T-helper 22 cell (primary cell): ENCODE measurements at regions not wholly inside any gene's neighbourhood (a gene's known extent, or its start where the extent isn't known, plus 50 kb on each side); places are given as distances from the start of the nearest gene placed in this dataset.

Source experiments
- DNase-seq: peaks from one replicate; pipeline ENCODE4 v3.0.0-alpha.2; 2020; ENCODE audit warnings: low read depth

DNA sequence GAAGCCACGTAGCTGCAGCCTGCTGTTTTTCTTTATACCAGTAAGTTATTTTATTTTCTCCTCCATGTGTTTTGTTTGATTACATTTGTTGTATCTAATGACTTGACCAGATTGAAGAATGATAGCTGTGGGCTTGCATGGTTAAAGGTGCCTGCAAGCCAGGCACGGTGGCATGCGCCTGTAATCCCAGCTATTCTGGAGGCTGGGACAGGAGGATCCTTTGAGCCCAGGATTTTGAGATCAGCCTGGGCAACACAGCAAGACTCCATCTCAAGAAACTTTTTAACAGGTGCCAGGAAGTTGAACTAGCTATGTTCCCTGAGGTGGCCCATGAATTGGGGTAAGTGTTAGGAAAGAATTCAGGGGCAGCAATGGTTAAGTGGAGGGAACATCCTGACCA lies 179.4 kb downstream of the IRS1 start:
- DNase-seq: no peak

DNA sequence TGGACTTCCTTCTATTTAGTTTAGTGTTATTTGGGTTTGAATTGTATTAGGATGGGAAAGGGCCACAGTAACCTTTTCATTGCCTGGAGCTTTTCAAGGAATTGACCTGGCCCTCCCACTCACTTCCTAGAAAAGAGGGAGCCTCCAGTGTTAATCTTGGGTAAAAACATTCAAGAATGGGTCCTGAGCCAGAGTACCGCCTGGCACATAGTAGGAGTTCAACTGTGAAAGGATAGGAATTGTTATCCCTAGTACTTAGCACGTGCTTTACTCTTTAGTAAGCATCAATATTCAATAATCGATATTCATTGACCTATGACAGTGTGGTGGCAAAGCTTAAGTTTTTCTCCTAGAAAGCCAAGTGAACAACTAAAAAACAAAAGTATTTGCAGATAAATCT lies 179.9 kb downstream of the IRS1 start:
- no peak for DNase-seq

DNA sequence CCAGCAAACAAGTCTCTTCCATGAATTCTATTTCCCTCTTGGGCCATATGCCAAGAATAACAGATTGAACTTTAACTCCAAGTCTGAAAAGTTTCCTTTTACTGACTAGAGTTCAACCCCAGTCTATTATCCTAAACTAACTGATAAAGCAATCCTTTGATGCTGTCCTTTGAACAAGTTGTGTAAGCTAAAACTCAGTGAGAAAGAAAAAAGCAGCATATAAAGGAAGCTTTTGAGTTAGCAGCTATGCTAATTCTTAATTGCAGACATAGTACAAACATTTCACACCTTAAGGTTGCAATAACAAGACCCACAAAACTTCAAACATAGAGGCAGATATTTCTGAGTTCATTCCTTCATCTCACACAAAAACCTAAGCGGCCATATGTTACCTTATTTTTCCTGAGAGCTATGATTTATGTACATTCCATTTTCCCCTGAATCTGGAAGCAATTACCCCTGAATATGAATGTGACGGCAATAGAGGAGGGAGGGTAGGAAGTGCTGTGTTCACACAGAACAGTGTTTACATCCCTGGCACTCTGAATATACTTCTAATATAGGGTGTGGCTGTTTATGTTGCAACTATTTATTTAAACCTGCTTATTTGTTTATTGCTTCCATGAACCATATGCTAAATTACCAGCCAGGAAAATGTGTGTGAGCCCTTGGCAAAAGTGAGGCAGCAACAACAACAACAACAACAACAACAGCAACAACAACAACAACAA lies 180.6 kb downstream of the IRS1 start:
- no peak for DNase-seq

DNA sequence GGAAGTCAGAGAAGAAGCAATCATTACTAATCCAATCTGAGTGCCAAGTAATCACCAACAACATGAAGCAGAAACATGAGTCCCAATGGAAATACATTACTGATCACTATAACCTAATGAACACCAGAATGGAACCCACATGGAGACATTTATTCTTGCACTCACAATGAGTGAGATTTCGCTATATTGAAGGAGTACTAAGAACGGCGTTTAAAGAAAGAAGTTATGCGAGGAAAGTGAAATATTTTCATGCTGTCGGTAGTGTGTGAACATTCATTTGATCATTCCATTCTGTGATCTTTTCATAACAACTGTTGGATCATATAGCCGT lies 181.1 kb downstream of the IRS1 start:
- DNase-seq: no peak

DNA sequence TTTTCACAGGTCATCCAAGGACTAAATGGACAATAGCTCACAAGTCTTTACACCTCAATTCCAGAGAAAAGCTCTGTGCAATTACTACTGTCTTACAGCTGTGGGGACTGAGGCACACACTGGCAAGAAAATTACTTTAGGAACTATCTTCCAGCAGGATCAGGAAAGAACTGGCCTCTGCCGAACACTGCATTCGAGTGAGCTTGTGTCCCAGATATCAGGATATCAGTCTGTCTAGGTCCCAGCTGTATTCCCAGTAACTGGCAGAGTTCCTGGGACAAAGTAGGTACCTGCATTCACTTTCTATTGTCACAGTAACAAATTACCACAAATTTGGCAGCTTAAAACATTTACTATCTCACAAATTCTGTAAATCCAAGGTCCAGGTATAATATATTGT lies 183.7 kb downstream of the IRS1 start:
- DNase-seq: no peak

DNA sequence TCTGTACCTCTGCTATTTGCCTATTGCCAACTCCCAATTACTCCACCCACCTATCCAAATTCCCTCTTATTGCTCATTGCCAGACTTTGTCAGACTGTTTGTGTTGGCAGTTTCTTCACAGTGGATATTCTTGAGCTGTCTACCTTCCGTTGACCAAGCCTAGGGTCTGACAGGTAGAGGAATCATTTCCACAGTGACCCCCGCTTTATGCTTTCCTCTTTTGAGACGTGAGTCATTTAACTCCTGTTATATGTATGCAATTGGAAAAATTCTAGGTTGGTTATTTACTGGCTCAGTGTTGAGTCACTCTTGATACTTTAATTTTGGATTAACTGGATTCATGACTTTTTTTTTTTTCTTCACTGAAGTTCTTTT lies 187.7 kb downstream of the IRS1 start:
- DNase-seq: no peak

DNA sequence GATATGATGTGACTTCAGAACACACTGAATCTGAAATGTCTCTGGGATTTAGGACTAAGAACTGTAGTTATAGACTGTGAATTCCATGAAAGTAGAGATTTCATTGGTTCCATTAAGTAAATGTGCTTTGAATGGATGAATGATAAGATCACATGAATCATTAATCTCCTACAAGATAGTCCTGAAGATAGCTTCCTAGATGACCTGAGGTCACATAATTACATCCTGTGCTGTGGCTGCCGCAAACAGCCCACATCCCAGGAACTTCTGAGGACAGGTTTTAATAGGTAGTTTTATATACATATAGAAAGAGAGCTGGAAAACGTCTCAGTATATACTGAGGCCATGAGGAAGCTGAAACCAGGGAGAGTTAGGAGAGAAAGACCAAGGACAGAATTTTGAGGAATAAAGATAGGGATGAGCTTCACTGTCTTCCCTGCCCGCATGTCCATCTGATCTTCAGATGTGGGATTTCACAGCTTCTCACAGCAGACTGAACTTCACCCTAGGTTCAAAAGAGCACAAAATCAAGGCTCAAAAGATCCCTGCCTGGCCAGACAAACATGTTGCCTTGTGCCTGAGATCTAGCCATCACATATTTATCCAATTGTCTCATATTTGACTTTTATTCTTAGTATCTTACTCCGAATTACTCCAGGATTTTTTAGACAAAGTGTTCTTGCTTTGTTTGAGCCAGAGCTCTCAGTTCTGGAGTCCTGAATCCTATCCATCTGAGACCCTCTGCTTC lies 188.2 kb downstream of the IRS1 start:
- DNase-seq: no peak

DNA sequence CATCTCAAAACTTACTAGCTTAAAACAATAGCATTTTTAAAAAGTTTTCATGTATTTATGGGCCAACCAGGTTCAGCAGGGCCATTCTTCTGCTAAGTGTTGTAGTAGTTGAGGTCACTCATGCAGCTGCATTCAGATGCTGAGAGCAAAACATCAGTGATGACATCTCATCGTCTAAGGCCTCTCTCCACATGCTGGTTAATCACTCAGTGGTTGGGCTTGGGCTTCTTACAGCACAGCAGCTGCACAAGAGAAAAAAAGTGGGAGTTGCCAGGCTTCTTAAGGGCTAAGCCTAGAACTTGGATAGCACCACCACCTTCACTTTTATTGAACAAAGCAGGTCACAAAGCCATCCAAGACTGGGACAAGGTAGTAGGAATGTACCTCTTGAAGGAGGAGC lies 190.3 kb downstream of the IRS1 start:
- DNase-seq: no peak

DNA sequence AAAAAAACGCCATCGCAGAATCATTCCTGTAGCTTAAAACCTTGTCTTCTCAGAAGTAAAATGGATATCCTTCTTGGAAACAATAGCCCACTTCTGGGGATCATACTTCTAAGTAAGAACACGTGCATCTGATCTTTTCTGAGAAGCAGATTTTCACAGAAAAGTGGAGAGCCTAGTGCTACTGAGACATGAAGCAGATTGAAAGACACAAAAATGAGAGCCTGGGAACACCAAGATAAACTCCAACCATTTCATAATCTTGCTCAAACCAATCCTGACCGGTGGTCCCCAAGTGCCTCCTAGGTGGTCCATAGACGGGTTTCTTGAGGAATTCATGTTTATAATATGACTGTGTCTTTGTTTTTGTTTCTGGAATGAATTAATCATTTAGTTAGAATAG lies 191.2 kb downstream of the IRS1 start:
- DNase-seq: no peak

DNA sequence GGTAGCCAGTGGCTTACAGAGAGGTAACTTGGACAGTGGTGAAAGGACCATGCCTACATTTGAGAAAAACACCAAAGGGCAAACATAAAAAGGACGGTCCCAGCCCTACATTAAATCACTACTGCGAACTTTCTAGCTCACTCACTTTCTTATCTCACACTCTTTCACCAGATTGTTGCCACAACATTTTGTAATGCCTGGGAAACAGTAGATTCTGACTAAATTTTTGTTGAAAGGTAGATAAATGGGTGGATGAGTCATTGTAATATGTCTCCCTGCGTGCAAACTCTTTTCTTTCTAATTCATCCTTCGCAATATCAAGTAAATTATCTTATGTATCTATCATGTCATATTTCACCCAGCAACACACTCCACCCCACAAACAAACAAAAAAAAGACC lies 192.2 kb downstream of the IRS1 start:
- DNase-seq: no peak

DNA sequence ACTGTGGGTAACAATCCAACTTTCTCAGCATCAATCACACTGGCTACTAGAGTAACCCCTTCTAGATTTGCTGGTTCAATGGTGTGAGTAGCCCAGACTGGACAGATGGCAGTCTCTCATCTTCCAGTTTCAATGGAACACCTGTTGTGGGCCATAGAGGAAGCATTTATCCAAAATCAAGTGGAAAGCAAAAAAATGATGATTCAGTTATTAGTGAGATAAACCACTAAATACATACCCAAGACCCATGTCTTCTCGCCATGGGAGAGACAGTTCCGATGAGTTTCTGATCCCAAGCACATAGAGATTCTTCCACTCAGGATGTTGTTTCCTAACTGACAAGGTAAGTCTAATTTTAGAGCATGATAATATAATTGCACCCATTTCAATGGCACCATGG lies 194.0 kb downstream of the IRS1 start:
- DNase-seq: no peak

DNA sequence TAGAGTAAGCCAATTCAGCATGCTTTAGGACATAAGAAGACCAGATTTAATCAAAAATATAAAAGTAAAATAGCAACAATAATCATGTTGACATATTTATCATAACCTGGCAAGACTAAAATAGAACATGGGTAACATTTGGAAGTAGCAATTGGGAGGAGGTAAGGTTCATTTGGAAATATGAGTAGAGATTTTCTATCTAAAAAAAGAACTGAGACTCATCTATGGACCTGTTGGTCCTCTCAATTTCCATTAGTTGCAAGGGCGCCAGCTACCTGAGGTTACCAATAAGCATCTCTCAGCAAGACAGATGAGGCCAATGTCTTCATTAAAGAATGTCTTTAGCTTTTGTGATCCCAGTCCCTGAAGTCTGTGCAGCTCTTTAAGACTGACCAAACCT lies 196.0 kb downstream of the IRS1 start:
- no peak for DNase-seq

DNA sequence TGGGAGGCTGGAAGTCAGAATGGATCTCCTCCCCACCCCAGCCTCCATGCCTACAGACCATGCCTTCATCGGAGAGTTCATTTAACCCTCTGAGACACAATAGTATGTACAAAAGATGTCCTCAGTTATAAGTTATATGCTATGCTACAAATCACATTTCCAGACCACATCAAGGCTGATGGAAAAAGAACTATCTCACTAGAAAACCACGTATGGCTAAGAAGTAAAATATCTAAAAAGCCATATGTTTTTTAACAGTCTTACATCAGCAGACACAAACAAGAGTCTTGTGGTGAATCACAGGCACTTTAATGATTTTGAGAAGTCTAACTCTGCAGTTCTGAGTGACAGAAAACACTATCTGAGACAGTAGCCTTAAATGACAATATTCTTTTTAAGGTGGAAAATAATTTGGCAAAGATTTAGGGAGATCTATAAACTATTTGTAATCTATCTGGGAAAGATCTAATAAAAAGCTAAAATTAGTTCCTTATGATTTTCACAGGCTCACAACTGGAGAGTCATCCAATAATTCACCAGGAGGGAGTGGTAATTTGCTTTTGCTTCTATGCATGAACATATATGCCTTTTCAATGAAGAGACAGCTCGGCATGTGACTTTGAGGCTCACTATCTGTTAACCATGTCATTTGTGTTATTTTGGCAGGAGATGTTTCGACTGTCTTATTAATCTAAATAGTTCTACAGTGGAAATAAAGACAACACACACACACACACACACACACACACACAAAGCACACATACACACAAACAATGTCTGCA lies 197.5 kb downstream of the IRS1 start:
- DNase-seq: no peak

DNA sequence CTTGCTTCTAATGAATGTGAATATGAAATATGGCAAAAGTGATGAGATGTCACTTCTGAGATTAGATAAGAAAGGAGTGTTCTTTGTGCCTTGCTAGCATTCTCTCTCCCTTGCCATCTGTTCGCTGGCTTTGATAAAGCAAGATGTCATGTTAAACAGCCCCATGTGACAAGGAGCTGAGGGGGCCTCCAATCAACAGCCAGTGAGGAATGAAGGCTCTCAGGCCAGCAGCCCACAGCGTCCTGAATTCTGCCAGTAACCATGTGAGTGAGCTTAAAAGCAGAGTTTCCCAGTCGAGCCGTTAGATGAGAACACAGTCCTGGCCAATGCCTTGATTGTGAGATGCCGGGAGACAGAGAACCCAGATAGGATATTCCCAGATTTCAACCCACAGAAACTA lies 198.8 kb downstream of the IRS1 start:
- DNase-seq: no peak

DNA sequence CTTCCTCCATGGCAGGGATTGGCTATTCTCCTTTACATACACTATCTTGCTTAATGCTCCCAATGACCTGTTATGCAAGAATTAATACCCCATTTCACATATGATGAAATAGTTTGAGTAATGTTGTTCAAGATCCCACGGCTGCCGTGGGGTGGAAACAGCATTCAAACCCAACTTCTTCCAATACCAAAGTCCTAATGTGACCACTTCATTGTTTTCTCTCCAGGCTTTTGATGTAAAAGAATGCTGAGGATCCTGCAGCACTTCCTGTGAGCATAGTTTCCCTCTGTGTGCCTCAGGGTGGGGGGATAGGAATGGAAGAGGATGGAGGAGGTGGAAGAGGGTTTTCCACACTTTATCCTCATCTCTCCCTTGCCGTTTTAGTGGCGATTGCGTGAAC lies 199.4 kb downstream of the IRS1 start:
- no peak for DNase-seq

DNA sequence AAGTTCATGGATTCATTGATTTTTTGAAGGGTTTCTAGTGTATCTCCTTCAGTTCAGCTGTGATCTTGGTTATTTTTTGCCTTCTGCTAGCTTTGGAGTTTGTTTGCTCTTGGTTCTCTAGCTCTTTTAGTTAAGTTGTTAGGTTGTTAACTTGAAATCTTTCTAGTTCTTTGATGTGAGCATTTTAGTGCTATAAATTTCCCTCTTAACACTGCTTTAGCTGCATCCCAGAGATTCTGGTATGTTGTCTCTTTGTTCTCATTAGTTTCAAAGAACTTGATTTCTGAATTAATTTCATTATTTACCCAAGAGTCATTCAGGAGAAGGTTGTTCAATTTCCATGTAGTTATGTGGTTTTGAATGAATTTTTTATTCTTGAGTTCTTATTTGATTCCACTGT lies 210.6 kb downstream of the IRS1 start:
- no peak for DNase-seq

DNA sequence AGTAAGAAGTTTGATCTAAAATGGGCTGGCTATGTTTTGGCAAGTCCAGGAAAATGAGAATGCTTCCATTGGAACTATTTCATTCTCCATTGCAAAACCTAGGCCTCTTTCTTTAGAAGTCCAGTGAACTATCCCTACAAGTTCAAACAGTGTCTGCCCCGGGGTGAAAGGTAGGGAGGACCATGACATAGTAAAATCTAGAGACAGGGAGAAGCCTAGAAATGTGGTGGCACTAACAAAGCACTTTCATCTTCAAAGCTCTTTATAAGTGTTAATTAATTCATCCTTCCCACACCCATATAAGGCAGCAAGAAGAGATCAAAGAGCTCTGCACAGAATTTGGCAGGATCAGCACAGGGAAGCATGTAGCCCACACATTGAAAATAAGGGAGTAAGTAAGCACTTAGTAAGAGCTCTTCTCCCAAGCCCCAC lies 214.5 kb downstream of the IRS1 start:
- no peak for DNase-seq

DNA sequence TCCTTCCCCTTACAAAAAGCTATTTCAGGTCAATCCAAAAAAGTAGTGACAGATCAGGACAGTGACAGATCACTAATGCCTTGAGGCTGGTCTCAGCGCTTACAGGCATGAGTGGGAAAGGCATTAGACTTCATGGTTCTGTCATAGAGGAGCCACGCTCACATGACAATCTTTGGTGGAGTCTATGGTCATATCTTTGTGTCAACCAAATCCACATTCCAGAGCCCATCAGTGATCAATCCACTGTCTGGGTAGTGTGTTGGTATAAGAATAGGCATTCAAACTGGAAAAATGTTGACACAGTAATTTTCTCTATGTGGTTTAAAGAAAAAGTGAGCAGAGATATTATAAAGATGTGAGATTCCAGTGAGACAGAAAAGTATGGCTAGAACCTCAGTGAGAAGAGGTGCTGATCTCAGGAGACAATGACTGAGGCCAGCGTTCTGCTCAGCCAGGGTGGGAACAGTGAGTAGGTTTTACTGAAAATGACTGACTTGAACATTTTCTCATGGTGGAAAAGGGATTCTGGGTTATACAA lies 215.0 kb downstream of the IRS1 start:
- no peak for DNase-seq

DNA sequence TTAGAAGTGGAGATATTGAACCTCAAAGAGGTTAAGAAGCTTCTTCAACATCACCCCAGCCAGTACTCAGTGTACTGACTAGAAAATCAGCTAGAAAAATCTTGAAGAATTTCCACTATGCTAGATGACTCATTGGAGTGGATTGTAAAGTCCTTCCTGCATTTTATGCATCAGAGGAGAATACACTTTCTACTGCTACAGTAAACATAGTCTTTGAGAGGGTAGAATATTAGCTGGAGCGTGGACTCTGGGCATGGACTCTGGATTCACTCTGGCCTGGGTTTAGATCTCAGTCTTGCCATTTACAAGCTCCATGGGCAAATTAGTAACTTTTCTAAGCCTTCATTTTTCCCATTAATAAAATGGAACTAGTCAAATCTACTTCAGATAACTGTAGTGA lies 215.9 kb downstream of the IRS1 start:
- no peak for DNase-seq

DNA sequence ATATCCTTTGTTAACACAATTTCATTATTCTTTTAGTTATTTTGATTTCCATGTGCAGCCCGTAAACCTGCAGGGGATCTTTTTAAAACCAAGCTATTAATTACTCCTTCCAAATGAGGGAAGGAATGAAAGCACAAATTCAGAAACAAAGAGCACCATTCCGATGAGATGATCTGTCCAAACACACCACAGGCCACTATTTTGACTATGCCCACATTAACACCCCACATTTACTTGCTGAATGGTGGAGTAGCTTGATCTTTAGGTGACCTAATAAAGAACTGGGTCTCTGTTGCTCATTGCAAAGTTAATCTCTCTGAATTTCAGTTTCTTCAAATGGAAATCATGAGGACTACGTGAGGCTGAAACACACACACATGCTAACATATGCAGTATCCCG lies 218.0 kb downstream of the IRS1 start:
- DNase-seq: no peak

DNA sequence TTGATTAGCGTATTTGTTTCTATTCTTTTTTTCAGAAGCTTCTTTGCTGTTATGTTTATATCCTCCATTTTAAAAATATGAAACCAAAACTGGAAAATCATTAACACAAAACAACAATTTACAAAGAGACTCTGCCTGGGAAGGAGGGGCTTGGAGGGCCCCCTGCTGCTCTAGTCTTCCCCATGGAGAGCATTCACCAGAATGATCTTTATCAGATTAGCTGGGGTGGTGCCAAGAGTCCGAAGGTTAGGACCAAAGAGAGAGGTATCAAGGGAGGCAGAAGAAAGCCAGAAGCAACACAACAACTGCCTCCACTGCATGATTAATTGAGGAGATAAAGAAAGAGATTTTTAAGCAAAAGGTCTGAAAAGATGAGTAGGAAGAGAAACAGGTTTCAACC lies 218.6 kb downstream of the IRS1 start:
- no peak for DNase-seq

DNA sequence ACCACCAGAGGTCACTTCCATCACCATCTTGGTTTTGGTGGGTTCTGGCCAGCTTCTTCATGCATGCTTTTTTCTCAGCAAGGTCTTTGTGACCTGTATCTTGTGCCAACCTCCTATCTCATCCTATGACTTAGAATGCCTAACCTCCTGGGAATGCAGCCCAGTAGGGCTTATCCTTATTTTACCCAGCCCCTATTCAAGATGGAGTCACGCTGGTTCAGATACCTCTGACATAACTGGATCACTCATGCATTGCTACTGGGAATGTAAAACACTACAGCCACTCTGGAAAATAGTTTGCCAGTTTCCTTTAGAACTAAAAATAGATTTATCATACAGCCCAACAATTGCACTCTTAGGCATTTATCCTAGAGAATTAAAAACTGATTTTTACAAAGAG lies 219.2 kb downstream of the IRS1 start:
- no peak for DNase-seq

DNA sequence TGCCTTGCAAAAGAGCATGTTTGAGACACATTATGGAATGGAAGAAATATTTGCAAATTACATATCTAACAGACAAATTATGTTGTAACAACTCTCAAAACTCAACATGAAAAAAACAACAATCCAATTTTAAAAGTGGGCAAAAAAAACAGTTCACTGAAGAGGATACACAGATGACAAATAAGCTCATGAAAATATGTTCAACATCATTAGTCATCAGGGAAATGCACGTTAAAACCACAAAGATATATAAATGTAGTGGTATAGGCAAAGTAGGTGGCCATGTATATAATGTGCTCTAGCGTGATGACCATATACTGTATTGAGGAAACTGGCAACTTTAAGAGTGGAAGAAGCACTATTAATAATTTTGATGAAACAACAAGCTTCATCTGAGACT lies 220.1 kb downstream of the IRS1 start:
- DNase-seq: no peak
